NCI-H1694 (cell line): ENCODE measurements at regions not wholly inside any gene's neighbourhood (a gene's known extent, or its start where the extent isn't known, plus 50 kb on each side); places are given as distances from the start of the nearest gene placed in this dataset.
"Not testable (repeated sequence)": the region's sequence is repeated elsewhere in the genome, so short reads cannot be mapped to it uniquely, and the experiment has no call there.

Experiments used
- DNase-seq: peaks from one replicate; lab custom pipeline; 2025; lab: John Stamatoyannopoulos, UW

- no peak for DNase-seq
Measured at GRCh38 chr12:124652661-124653060, 85.2 kb upstream of the NCOR2 start.

GRCh38 chr12:124651516-124652273 lies 84.3 kb upstream of the NCOR2 start:
- DNase-seq = peak; percentile 52

- peak; percentile 62 for DNase-seq
Measured at GRCh38 chr12:124650912-124651311, 83.5 kb upstream of the NCOR2 start.

- DNase-seq = no peak
Measured at GRCh38 chr12:124648710-124649384, 81.4 kb upstream of the NCOR2 start.

GRCh38 chr12:124647316-124647715 lies 79.9 kb upstream of the NCOR2 start:
- DNase-seq = no peak

- DNase-seq = no peak
Measured at GRCh38 chr12:124646385-124647230, 79.2 kb upstream of the NCOR2 start.

- DNase-seq = no peak
Measured at GRCh38 chr12:124645530-124646244, 78.3 kb upstream of the NCOR2 start.

DNA sequence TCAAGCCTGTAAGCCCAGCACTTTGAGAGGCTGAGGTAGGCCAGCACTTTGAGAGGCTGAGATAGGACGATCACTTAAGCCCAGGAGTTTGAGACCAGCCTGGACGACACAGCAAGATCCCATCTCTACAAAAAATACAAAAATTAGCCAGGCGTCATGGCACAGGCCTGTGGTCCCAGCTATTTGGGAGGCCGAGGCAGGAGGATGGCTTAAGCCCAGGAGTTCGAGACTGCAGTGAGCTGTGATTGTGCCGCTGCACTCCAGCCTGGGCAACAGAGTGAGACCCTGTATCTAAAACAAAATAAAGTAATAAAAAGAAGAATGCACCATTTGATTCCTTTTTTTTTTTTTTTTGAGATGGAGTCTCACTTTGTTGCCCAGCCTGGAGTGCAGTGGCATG lies 76.4 kb upstream of the NCOR2 start:
- not testable (repeated sequence) for DNase-seq

GRCh38 chr12:124642105-124642504 lies 74.7 kb upstream of the NCOR2 start:
- no peak for DNase-seq

GRCh38 chr12:124641591-124641990 lies 74.2 kb upstream of the NCOR2 start:
- no peak for DNase-seq

DNA sequence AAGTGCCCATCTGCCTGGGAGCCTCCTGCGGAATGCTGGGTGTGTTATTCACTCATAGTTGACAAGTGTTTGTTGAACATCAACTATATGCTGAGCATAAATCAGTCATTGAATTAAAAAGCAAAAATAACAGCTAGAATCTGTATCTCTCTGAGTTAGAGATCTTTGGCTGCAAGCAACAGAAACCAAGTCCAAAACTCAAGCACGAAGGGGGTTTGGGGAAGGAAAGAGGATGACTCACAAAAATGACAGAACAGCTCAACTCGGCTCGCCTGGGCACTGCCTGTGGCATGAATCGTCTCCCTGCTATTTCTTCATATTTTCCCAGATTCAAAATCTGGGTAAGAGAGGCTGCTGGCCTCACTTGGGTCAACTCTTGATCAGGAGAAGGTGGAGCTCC lies 72.6 kb upstream of the NCOR2 start:
- no peak for DNase-seq

GRCh38 chr12:124639122-124639806 lies 71.9 kb upstream of the NCOR2 start:
- DNase-seq = no peak

- no peak for DNase-seq
Measured at GRCh38 chr12:124637581-124637981, 70.2 kb upstream of the NCOR2 start.

DNA sequence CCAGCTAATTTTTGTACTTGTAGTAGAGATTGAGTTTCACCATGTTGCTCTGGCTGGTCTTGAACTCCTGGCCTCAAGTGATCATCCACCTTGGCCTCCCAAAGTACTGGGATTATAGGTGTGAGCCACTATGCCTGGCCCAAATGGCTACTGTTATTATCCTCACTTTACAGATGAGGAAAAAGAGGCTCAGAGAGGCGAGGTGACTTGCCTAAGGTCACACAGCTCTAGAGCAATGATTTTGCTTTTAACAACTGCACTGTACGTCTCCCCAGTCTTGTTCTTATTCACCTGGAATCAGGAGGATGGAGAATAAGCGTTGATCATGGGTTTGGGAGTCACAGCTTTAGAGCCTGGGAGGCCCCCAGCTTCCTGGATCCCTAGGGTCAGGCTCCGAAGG lies 69.8 kb upstream of the NCOR2 start:
- no peak for DNase-seq

DNA sequence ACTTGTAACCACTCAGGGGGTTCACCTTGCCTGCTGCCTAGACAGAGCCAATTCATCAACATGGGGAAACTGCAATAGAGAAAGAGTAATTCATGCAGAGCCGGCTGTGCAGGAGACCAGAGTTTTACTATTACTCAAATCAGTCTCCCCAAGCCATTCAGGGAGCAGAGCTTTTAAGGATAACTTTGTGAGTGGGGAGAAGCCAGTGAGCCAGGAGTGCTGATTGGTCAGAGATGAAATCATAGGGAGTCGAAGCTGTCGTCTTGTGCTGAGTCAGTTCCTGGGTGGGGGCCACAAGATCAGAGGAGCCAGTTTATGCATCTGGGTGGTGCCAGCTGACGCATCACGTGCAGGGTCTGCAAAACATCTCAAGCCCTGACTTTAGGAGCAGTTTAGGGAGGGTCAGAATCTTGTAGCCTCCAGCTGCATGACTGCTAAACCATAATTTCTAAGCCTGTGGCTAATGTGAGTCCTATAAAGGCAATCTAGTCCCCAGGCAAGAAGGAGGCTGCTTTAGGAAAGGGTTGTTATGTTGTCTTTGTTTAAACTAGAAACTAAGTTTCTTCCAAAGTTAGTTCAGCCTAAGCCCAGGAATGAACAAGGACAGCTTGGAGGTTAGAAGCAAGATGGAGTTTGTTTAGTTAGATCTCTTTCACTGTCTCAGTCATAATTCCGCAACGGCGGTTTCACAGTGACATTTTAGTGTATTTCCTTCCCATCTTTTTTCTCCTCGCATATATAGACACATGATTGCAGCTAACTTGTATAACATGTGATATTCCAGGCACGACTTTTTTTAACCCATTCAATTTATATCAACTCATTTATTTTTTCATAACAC lies 68.9 kb upstream of the NCOR2 start:
- peak; percentile 11 for DNase-seq

- no peak for DNase-seq
Measured at GRCh38 chr12:124635316-124635715, 67.9 kb upstream of the NCOR2 start.

DNA sequence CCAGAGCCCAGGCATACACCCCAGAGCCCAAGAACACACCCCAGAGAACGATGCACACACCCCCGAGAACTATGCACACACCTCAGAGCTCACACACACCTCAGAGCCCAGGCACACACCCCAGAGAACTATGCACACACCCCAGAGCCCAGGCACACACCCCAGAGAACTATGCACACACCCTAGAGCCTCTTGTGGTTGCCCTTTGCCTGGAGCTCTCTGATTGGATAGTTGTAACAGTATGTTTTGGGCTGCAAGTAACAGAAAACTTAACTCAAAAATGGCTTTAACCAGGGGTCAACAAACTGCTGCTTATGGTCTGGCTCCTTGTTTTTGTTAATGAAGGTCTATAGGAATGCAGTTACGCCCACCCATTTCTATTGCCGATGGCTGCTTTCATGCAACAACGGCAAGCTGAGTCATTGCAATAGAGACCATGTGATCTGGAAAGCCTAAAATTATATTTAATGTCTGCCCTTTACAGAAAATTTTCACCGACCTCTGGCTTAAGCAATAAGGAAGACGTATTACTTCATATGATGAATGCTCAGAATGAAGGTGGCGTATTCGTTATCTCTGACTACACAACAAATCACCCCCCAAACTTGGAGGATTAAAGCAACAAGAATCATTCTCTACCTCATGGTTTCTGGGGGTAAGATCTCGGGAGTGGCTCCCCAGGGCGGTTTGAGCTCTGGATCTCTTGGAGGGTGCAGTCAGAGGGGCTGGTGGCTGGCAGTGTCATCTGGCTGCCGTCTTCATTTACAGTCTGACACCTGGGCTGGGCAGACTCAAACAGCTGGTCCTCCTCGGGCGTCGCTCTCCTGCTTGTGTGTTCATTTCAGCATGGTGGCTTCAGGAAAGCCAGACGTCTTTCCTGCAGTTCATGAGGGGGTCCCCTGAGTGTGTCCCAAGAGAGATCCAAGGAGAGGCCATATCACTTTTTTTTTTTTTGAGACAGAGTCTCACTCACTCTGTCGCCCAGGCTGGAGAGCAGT lies 66.3 kb upstream of the NCOR2 start:
- peak; percentile 20 for DNase-seq

- no peak for DNase-seq
Measured at GRCh38 chr12:124632519-124632984, 65.1 kb upstream of the NCOR2 start.

GRCh38 chr12:124631681-124632256 lies 64.4 kb upstream of the NCOR2 start:
- no peak for DNase-seq
